ENCODE measurements at regions not wholly inside any gene's neighbourhood (a gene's known extent, or its start where the extent isn't known, plus 50 kb on each side); places are given as distances from the start of the nearest gene placed in this dataset.

DNA sequence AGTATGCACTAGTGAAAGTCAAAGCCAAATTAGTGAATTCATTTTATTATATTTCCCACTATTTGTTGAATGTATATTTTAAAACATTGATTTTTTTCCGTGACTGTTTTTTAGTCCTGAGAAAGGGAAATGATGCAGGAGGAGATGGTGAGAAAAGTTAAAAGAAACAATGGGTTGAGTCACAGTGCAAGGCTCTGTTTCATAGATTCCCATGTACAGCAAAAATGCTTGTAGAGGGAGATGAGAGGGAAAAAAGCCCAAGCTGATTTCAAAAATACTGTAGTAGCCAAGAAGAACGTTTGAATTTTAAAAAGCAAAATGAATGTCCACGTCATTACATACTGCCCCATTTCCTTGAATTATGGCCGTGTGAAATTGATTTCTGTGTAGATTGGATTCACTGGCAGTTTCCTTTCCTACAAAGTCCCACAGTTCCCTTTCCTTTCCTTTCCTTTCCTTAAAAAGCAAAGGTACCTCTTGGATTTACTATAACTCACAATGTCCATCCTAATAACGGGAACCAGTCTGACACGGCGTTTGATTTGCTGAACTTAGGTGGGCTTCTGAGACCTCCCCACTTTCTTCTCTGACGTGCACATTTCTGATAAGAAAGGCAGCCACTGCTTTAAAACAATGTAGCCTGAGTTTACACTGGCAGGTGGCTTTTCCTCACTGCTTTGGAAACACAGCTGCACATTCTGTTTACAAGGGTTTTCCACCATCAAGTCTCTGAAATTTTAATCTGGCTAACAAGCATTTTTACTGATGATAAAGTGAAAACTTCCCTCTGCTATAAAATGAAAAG, 63.7 kb downstream of the SPCS3 start:
- DNase-seq (ENCODE audit: low read depth) = peak; percentile 41

- no peak for DNase-seq (ENCODE audit: low read depth)
These were observed 65.8 kb downstream of the SPCS3 start for GRCh38 chr4:176385601-176386000.

DNA sequence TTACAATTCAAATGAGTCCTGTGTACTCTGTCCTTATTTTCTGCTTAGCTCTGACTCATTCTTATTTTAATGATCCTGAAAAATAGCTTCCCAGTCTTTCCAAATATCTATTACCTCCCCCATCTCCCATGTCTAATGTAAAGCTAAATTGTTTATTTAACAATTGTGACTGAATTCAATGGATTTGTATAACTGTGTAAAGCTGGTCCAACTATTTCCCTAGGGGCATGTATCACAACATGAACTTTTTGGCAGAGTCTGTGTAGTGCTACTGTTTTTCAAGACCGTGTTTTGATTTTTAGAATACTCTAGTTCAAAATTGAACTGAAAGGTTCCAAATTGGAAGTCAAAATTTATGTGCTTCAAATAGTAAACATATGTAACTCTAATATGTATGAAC, 67.8 kb downstream of the SPCS3 start:
- DNase-seq (ENCODE audit: low read depth) = no peak

DNA sequence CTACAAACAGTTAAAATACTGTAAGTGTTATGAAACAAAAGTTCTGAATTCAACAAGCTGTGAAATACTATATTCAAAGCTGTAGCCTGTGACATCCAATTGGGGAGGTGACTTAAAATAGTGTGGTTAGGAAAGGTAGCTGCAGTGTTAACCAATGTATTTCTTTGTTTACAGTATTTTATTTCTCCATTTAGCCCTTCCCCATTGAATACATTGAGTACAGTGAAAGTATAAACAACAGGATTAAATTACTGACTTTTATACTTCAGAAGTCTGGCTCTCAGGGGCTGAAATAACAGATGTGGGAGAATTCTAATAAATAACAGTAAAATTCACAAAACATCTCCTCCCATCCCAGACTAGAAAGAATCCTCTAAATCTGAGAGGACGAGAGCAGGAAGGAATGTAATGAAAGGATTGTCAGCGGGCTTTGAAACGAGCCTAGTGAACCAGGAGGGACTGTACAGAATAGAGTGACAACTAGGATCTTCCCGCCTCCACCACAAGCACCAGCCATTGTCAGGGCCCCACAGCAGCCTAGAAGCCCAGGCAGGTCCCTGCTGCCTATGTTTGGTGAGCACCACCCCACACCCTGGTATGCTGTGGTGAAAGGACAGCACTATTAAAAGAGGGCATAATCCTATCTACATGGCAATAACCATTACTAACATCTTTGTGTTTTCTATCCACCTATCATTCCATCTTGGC, 73.7 kb downstream of the SPCS3 start:
- DNase-seq (ENCODE audit: low read depth) = peak; percentile 57

DNA sequence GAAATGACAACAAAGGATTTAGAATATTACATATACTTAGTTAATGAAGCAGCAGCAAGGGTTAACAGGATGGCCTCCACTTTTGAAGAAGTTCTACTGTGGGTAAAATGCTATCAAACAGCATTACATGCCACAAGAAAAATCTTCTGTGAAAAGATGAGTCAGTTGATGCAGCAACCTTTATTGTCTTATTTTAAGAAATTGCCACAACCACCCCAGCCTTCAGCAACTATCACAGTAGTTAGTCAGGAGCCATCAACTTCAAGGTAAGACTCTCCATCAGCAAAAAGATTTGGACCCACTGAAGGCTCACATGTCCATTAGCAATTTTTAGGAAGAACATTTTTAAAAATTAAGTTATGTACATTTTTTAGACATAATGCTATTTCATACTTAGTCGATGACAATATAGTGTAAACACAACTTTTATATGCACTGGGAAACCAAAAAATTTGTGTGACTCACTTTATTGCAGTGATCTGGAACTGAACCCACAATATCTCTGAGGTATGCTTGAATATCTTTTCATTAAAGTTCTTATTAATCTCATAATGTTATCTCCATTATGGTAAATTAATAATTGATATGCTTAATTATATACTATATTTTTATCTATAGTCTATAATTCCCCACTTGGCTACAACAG, 81.2 kb downstream of the SPCS3 start:
- DNase-seq (ENCODE audit: low read depth) = peak; percentile 14

DNA sequence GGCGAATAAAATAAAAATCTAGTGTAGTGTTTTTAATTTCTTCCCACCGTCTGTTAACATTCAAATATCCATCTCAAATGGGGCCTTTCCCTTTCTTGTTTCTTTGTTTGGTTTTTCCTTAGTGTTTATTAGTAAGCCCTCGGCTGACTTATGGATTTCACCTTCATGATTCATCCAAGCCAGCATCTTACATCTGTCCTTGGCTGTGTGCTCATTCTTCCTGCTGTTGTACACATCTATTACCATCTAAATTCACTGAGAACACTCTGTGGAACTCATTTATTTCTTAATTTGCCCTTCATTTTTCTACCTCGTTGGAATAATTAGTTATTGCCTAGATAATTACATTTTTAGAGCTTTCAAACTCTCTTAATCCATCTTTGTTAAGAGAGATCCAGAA, 84.9 kb downstream of the SPCS3 start:
- DNase-seq (ENCODE audit: low read depth) = no peak

DNA sequence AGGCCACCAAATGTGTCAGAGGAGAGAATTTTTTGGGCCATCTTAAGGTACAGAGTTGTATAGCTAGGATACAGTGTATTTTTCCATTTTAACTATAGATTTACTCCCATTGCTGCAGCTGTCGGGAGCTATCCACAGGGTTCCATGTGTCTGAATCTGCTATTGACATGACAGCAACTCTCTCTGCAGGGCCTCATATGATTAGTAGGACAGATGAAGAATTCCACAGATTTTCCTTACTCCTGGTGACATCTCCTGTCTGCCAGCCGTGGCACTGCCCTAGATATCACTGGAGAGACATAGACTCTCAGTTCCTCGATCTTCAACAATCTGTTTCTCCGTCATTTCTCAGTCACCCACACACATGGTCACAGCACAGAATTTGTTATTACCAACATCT, 86.5 kb downstream of the SPCS3 start:
- no peak for DNase-seq (ENCODE audit: low read depth)

DNA sequence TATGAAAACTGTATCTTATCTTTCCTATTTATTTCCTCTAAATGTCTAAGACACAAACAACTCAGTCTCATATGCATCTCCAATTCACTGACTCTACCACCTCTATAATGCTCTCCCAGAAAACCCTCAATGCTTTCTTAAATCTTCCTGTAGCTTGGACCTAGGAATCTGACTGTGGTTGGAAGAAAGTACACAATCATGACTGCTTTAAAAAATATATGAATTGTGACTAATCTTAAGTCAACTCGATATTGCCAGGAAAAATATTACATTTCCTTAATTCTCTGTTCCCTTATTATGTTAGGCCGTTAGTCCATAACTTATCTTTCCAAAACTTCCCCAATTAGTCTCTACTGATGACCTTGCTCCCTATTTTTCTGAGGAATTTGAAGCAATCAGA, 87.0 kb downstream of the SPCS3 start:
- no peak for DNase-seq (ENCODE audit: low read depth)

DNA sequence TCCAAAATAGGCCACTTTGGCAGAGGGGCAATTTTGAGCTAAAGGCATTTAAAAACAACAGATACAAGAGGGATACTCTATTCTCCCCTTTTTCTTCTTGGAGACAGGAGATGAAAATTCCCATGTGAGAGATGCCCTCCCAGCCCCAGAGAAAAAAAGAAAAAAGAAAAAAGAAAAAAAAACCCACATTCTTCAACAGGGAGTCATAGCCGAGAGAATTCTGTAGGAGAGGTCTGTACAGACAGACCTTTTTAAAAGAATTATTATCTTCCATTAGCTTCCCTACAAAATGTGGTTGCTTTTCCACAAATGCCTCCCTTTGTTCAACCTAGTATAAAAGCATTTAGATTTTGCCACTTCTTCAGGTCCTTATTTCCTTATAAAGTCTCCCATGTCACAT, 89.9 kb downstream of the SPCS3 start:
- no peak for DNase-seq (ENCODE audit: low read depth)

DNA sequence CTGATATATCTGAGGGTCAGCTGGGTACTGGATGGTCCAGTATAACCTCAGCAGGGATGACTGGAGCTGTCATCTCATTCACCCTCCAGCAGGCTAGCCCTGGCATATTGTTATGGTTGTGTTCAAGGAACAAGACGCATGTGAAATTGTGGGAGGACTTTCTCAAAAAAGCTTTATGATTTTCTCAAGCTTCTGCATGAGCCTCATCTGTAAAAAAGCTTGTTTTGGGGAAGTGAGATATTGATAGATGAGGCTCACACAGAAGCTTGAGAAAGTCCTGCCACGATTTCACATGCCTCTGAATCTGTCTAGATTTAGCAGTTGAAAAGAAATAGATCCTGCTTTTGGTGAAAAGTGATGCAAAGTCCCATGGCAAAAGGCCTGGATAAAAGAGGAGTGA, 93.4 kb downstream of the SPCS3 start:
- no peak for DNase-seq (ENCODE audit: low read depth)

DNA sequence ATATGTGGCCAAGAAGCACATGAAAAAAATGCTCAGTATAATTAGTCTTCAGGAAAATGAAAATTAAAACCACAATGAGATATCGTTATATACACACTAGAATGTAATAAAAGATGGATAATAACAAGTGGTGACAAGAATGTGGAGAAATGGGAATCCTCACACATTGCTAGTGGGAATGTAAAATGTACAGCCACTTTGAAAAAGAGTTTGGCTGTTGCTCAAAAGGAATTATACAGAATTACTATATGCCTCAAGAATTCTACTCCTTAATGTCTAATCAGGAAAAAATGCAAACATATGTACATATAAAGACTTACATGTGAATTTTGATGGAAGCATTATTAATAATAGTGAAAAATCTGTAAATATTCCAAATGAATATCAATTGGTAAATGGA, 102.2 kb downstream of the SPCS3 start:
- no peak for DNase-seq (ENCODE audit: low read depth)

- no peak for DNase-seq (ENCODE audit: low read depth)
These were observed 102.7 kb downstream of the SPCS3 start for GRCh38 chr4:176422511-176422910.

GRCh38 chr4:176425035-176425434, 105.3 kb downstream of the SPCS3 start:
- DNase-seq (ENCODE audit: low read depth) = no peak

GRCh38 chr4:176432811-176433540, 113.2 kb downstream of the SPCS3 start:
- no peak for DNase-seq (ENCODE audit: low read depth)

GRCh38 chr4:176433983-176434382, 114.2 kb downstream of the SPCS3 start:
- DNase-seq (ENCODE audit: low read depth) = no peak

- DNase-seq (ENCODE audit: low read depth) = peak; percentile 18
These were observed 116.1 kb downstream of the SPCS3 start for GRCh38 chr4:176435901-176436292.

- no peak for DNase-seq (ENCODE audit: low read depth)
These were observed 116.7 kb downstream of the SPCS3 start for GRCh38 chr4:176436293-176436973.

GRCh38 chr4:176437756-176438155, 118.0 kb downstream of the SPCS3 start:
- peak; percentile 19 for DNase-seq (ENCODE audit: low read depth)

DNA sequence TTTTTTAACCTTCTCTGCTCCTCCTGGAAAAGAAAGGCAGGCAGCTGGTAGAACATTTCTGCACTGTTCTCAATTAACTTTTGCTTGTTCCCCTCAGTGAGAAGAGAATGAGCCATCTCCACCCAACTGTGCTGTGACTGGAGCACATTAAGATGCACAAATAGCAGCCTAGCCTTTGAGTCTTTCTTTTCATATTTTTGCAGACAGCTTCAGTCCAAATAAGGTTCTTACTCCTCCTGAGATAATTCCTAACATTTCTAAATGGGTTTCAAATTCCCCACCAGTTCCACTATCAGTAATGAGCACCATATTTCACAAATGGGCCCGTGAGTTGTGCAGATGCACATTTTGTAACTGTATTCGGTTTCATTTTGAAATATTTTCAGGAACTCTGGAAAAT, 118.6 kb downstream of the SPCS3 start:
- DNase-seq (ENCODE audit: low read depth) = no peak

- DNase-seq (ENCODE audit: low read depth) = no peak
These were observed 119.8 kb downstream of the SPCS3 start for GRCh38 chr4:176439611-176440010.

DNA sequence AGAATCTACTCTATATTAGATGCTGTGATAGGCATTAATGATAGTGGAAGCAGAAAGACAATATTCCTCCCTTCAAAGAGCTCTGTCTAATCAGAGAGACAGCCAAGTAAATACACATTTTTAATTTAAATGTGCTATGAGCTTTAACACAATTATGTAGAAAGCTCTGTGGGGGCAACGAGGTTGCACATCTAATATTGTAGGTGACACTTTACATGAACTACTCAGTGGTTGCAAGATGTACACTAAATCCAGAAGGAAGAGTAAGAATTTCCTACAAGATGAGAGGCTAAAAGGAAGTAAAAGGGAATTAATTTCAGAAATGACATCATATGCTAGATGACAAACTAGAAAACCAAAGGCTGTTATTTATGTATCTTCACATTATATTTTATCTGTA, 120.9 kb downstream of the SPCS3 start:
- DNase-seq (ENCODE audit: low read depth) = no peak

Data from myocyte (in vitro differentiated cells).